Pancreas (tissue), 10 donors: ENCODE measurements at regions not wholly inside any gene's neighbourhood (a gene's known extent, or its start where the extent isn't known, plus 50 kb on each side); places are given as distances from the start of the nearest gene placed in this dataset.

Experiments
- ATAC-seq, 4 donors: fragments of 200-7000 bp; cut with Tn5 transposase; one replicate each; pipeline versions ENCODE4 v1.8.0 to v1.9.1; 2020; ENCODE audit warnings: mild to moderate bottlenecking in 4 of 4, moderate library complexity in 4 of 4
- DNase-seq, 6 donors: peaks; one replicate each; pipeline ENCODE4 v3.0.0-alpha.2; 2020
- FAIRE-seq: peaks from 2 replicates; lab custom pipeline; 2012; peaks lifted over from hg19 to GRCh38; lab: Jason Lieb, UNC
- H3K27ac ChIP-seq, 4 donors: fragments of 200-600 bp; sonication (generic); 1 replicate in 3 of 4; 2 replicates in 1 of 4; pipeline versions ENCODE4 v1.5.0 to v1.8.0; 2020
- H3K27me3 ChIP-seq, 4 donors: fragments of 200-600 bp; one replicate each; pipeline ENCODE4 v1.8.0; 2021
- H3K36me3 ChIP-seq, 3 donors: fragments of 200-600 bp; sonication (generic) in 1 of 3; one replicate each; pipeline versions ENCODE4 v1.5.0 to v1.8.0; 2020 to 2021
- H3K4me1 ChIP-seq, 3 donors: fragments of 200-600 bp; one replicate each; pipeline ENCODE4 v1.8.0; 2021
- H3K4me3 ChIP-seq, 4 donors: fragments of 200-600 bp; sonication (generic) in 2 of 4; one replicate each; pipeline versions ENCODE4 v1.5.0 to v1.8.0; 2020 to 2021
- H3K9me3 ChIP-seq, 4 donors: fragments of 200-600 bp; one replicate each; pipeline ENCODE4 v1.8.0; 2021
- WGBS, 2 donors: extraction: QIAGEN DNeasy Blood & Tissue Kit; methylation state at CpG; one replicate each; pipeline ENCODE4 v1.1.7; 2013; 5-methylcytosine and 5-hydroxymethylcytosine counted together
- intact Hi-C, 3 donors: fragments of 100-400 bp; cut with DNase I; formaldehyde crosslinking; loops; one replicate each; pipeline versions ENCODE4 v1.11.1 to v1.14.2; 2022
- TF ChIP-seq, protein P1 (sequence below), 4 donors: fragments of 200-600 bp; sonication (generic) in 3 of 4; IDR thresholded peaks; one replicate each; pipeline versions ENCODE4 v1.5.0 to v1.8.0; 2021; ENCODE audit warnings: antibody characterized with exemption in 4 of 4
- donor health status: healthy with polysubstance abuse.
- donor health status: DM: no; HTN: no; CAD: no; lungs with moderate emphysema.
- donor health status: DM: no; HTN: no; CAD: no.
- donor health status: control.
- donor health status: control.
- donor health status: Bipolar disorder and iron deficiency.
- donor health status: DM: yes; HTN: yes; CAD: no.
- donor health status: DM: no; HTN: no; CAD: no.
- donor health status: DM: no; HTN: no; CAD: no.
- donor health status: DM: yes; HTN: yes; CAD: no.

DNA sequence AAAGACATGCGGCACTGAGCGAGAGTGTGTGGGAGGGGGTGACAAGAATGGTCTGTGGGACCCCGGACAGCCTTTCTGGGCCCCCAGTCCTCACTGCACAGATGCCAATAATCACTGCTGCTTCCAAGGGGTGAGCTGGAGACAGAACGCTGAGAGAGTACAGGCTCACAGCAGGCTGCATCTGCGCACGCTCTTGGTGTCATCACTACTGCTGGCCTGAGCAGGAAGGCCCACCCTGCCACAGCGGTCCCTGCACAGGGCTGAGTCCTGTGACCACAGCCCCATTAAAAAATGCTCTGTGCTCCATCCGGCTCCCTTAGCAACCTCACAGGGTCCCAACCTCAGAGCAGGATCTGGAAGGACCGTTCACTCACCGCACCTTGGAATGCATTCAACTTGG lies 205.5 kb upstream of the NSMCE3 start:
- intact Hi-C loops: no loop called here

DNA sequence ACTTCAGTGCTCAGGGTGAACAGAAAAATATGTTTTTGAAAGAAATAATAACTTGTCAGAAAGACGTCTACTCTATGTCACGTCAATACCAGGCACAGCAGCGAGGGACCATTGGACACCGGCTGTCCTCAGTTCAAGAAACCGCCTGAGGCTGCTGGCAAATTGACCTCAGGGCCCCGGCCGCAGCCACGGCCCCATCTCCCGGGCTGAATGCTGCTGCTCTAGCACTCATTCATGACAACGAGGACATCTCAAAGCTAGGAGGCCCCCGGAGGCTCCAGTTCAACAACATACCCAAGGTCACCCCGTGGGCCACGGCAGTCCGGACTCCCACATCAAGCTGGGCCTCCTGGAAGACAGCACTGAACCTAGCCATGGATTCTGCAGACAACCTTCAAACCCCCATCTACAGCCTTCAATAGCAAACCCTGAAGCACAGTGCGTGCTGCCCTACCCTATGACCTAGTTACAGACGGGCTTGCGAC lies 204.0 kb upstream of the NSMCE3 start:
- Histone ChIP-seq H3K36me3 (no peaks in the 10 kb centered on the region), H3K4me3 (no peak overlapping the region), H3K4me1 (no peaks in the 10 kb centered on the region), H3K9me3 (no peaks in the 10 kb centered on the region), H3K27ac (no peak overlapping the region), H3K27me3 (no peaks in the 10 kb centered on the region)
- FAIRE-seq: no peak
- TF ChIP-seq, protein P1, sequence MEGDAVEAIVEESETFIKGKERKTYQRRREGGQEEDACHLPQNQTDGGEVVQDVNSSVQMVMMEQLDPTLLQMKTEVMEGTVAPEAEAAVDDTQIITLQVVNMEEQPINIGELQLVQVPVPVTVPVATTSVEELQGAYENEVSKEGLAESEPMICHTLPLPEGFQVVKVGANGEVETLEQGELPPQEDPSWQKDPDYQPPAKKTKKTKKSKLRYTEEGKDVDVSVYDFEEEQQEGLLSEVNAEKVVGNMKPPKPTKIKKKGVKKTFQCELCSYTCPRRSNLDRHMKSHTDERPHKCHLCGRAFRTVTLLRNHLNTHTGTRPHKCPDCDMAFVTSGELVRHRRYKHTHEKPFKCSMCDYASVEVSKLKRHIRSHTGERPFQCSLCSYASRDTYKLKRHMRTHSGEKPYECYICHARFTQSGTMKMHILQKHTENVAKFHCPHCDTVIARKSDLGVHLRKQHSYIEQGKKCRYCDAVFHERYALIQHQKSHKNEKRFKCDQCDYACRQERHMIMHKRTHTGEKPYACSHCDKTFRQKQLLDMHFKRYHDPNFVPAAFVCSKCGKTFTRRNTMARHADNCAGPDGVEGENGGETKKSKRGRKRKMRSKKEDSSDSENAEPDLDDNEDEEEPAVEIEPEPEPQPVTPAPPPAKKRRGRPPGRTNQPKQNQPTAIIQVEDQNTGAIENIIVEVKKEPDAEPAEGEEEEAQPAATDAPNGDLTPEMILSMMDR (IDR thresholded peaks at IDR 0.05): no peak
- DNase-seq: no peak
- intact Hi-C loops: no loop called here
- no peak for ATAC-seq
- WGBS, 2 donors: 88 to 91% methylated on average over 17 of the region's 17 CpGs

More for the DNA sequence above, 205.5 kb upstream of the NSMCE3 start:
- Histone ChIP-seq H3K27ac (no peak overlapping the region), H3K9me3 (no peaks in the 10 kb centered on the region), H3K4me3 (no peak overlapping the region), H3K27me3 (no peaks in the 10 kb centered on the region), H3K36me3 (no peaks in the 10 kb centered on the region), H3K4me1 (no peaks in the 10 kb centered on the region)
- 88 to 95% methylated on average over 10 of the region's 10 CpGs for WGBS, 2 donors
- TF ChIP-seq, protein P1 (IDR thresholded peaks at IDR 0.05): no peak
- ATAC-seq: no peak
- no peak for DNase-seq
- FAIRE-seq: no peak

DNA sequence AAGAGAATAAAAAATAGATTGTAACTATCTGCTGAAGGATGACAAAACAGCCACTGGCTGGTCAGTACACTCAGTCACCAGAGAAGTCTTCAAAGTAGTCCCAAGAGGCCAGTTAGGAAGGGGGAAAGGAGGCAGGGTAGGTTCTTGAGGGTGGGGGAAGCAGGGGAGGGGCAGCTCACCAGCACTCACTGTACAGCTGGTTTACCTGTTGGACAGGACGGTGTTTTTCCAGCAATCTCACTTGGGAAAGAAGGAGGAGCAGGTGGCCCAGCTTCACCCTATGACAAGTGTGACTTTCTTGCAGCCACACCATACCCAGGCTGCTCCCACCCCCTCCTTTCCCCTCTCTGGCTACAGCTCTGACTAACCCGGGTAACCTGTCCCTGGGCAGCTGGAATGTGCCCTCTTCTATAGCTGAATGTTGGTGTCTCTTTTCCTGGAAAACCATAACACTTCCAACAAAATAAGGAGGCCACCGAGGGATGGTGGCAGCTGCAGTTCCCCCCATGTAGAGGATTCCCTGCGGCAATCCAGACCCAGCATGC lies 203.4 kb upstream of the NSMCE3 start:
- no peaks in the 10 kb centered on the region for H3K36me3 ChIP-seq
- no peaks in the 10 kb centered on the region for H3K9me3 ChIP-seq
- WGBS, 2 donors: 55 to 61% methylated on average over 4 of the region's 4 CpGs
- no peak overlapping the region for H3K4me3 ChIP-seq
- ATAC-seq (peak in 1 of 4 donors; percentile 22), DNase-seq (no peak), FAIRE-seq (no peak)
- intact Hi-C loops: no loop called here
- no peaks in the 10 kb centered on the region for H3K27me3 ChIP-seq
- TF ChIP-seq, protein P1 (IDR thresholded peaks at IDR 0.05): no peak
- no peaks in the 10 kb centered on the region for H3K4me1 ChIP-seq
- no peak overlapping the region for H3K27ac ChIP-seq

DNA sequence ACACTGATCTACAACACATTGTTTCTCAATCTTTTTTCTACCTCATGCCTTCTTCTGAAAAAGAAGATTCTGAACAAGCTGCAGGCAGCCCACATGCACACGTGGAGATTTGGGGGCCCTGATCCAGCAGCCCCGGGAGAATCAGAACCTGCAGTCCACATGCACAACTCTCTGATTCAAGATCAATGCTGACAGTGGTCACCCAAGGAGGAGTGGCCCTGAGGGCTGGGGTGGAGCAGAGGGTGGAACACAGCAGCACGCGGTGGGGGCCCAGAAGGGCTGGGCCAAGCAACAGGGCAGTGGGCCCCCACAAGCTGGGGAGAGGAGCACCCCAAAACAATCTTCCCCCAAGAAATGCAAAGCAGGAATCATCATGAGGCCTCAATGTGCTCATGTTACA lies 202.1 kb upstream of the NSMCE3 start:
- no peaks in the 10 kb centered on the region for H3K27me3 ChIP-seq
- ATAC-seq (no peak), DNase-seq (no peak), FAIRE-seq (no peak)
- intact Hi-C loops: no loop called here
- TF ChIP-seq, protein P1 (IDR thresholded peaks at IDR 0.05): no peak
- no peak overlapping the region for H3K27ac ChIP-seq
- WGBS, 2 donors: 65 to 76% methylated on average over 4 of the region's 4 CpGs
- no peaks in the 10 kb centered on the region for H3K4me1 ChIP-seq
- H3K9me3 ChIP-seq: no peaks in the 10 kb centered on the region
- no peak overlapping the region for H3K4me3 ChIP-seq
- H3K36me3 ChIP-seq: no peaks in the 10 kb centered on the region

DNA sequence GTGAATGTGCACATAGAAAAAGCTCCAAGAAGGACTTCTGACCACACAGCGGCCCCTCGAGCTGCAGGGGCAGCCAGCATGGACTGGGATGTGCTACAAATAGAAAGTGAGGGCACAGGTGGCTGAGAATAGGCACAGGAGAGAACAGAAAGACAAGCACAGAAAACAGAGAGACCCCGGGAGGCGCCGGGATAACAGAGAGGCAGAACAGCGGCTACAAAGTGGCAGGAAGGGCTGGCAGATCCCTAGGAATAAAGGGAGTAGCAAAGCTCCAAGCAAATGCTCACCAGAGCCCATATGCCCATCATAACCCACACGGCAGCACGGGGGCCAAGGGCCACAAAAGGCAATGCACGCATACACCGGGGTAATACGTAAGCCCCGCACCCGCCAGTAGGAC lies 201.7 kb upstream of the NSMCE3 start:
- 87 to 93% methylated on average over 13 of the region's 13 CpGs for WGBS, 2 donors

More for the DNA sequence above, 201.7 kb upstream of the NSMCE3 start:
- TF ChIP-seq, protein P1 (IDR thresholded peaks at IDR 0.05): no peak
- H3K27me3 ChIP-seq: no peaks in the 10 kb centered on the region
- no peak overlapping the region for H3K4me3 ChIP-seq
- no peak for DNase-seq
- intact Hi-C loops: no loop called here
- H3K4me1 ChIP-seq: no peaks in the 10 kb centered on the region
- no peak for ATAC-seq
- H3K9me3 ChIP-seq: no peaks in the 10 kb centered on the region
- H3K27ac ChIP-seq: peak overlapping the region in 1 of 4 donors; percentile 17
- no peaks in the 10 kb centered on the region for H3K36me3 ChIP-seq
- FAIRE-seq: no peak
